ENCODE measurements at regions not wholly inside any gene's neighbourhood (a gene's known extent, or its start where the extent isn't known, plus 50 kb on each side); places are given as distances from the start of the nearest gene placed in this dataset.

DNA sequence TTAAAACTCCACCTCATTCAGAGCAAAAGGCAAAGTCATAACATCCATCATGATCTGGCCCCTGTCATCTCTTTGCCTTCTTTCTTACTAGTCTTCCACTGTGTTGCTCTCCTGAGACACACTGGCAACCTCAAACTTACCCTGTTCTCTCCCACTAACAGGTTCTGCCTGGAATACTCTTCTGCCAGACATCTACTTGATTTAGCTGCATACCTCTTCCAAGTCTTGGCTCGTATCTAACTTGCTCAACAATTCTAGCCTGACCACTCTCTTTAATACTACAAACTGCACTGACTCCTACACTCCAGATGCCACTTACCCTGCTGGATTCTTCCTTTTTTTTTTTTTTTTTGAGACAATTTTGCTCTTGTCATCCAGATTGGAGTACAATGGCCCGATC lies 167.0 kb upstream of the MTPN start:
- no peak for TF ChIP-seq POLR2A (IDR thresholded peaks at IDR 0.05; ENCODE audit: low read depth)
- TF ChIP-seq, protein P1, sequence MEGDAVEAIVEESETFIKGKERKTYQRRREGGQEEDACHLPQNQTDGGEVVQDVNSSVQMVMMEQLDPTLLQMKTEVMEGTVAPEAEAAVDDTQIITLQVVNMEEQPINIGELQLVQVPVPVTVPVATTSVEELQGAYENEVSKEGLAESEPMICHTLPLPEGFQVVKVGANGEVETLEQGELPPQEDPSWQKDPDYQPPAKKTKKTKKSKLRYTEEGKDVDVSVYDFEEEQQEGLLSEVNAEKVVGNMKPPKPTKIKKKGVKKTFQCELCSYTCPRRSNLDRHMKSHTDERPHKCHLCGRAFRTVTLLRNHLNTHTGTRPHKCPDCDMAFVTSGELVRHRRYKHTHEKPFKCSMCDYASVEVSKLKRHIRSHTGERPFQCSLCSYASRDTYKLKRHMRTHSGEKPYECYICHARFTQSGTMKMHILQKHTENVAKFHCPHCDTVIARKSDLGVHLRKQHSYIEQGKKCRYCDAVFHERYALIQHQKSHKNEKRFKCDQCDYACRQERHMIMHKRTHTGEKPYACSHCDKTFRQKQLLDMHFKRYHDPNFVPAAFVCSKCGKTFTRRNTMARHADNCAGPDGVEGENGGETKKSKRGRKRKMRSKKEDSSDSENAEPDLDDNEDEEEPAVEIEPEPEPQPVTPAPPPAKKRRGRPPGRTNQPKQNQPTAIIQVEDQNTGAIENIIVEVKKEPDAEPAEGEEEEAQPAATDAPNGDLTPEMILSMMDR (IDR thresholded peaks at IDR 0.05), result no peak
- no peak for TF ChIP-seq EP300 (IDR thresholded peaks at IDR 0.05)
